ENCODE measurements at regions not wholly inside any gene's neighbourhood (a gene's known extent, or its start where the extent isn't known, plus 50 kb on each side); places are given as distances from the start of the nearest gene placed in this dataset.
"Not testable (repeated sequence)": the region's sequence is repeated elsewhere in the genome, so short reads cannot be mapped to it uniquely, and the experiment has no call there.

DNA sequence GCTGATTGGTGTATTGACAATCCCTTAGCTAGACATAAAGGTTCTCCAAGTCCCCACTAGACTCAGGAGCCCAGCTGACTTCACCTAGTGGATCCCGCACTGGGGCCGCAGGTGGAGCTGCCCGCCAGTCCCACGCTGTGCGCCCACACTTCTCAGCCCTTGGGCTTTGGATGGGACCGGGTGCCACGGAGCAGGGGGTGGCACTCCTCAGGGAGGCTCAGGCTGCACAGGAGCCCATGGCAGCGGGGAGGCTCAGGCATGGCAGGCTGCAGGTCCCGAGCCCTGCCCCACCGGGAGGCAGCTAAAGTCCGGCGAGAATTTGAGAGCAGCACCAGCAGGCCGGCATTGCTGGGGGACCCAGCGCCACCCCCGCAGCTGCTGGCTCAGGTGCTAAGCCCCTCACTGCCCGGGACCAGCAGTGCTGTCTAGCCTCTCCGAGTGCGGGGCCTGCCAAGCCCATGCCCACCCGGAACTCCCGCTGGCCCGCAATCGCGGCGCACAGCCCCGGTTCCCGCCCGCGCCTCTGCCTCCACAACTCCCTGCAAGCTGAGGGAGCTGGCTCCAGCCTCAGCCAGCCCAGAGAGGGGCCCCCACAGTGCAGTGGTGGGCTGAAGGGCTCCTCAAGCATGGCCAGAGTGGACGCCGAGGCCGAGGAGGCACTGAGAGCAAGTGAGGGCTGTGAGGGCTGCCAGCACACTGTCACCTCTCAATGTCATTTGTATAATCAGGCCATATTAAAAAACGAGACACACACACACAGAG is 437.2 kb downstream of the CSNK1G3 start:
- no peak for DNase-seq (ENCODE audit: low read depth)

DNA sequence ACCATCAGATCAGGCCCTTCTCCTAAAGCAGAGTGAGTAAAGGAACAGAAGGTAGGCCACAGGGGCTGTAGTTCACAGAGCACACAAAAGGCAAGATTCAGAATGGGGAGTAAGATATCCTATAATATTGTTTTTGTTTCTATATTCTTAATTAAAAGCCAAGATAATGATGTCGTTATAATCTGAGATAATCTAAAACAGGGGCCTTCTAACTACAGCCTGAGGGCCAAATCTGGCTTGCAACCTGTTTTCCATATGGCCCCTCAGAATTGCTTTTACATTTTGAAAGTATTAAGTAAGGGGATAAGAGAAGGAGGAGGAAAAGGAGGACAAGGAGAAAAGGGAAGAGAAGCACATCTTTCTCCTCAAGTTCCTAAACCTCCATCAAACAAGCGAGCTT is 435.8 kb downstream of the CSNK1G3 start:
- DNase-seq (ENCODE audit: low read depth) = no peak

DNA sequence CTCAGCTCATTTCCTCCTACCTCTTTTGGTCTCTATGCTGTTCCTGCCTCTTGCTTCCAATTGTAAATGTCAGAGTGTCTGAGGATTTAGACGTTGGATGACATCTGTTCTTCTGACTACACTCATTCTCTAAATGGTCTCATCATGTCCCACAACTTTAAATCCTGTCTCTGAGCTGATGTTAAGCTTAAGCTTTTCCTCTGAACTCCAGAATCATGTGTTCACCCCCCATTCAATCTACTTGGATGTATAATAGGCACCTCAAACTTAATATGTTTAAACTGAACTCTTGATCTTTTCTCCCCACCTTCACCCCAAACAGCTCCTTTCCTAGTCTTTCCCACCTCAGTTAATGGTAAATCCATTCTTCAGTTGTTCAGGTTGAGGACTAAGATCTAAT is 433.6 kb downstream of the CSNK1G3 start:
- DNase-seq (ENCODE audit: low read depth) = no peak

DNA sequence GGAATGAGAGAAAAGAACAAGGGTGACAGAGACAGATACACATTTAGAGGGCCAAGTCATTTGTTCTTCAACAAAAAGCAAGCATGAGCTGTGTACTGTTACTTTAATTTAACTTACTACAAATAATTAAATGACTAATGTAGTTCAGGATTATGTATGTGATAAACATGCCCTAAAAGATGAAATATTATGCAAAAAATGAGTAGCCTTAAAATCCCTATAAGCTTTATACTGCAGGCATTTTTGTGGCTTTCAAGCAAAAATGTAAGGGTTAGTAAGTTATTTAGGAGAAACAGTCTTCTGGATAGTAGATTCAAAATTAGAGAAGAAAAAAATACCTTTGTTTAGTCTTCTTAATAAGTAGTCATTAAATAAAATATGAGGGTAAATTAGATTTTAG is 431.2 kb downstream of the CSNK1G3 start:
- no peak for DNase-seq (ENCODE audit: low read depth)

DNA sequence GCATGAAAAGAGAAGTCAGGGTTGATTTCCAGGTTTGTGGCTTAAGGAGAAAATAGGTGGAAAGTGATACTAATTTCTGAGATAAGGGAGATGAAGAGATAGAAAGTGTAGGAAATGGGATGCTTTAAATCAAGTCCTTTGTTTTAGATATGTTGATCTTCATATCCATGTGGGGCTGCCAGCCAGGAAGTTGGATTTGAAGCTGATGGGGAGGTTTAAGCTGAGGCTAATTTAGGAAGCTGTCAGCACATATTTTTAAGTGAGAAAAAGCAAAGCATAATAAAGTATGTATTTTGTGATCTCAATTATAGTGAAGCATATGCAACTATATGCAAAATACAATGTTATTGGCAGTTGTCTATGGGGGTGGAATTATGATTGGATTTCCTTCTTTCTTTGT is 428.4 kb downstream of the CSNK1G3 start:
- DNase-seq (ENCODE audit: low read depth) = no peak

DNA sequence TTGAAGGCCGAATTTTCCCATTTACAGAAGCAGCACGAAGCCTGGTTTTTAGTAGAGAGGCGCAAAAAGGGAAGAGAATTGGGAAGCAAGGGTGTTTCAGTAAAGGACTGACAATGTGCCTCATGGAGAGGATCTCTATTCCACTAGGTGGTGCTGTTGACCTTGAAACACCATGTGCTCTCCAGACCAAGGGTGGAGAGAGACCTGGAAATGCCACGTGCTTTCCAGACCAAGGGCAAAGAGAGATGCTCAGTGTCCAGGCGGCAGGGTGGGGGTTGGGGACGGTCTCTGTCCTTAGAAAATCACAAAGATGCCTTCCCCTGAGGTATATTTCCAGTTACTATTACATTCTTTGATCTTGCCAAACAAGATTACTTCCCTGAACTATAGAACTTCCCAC is 425.3 kb downstream of the CSNK1G3 start:
- no peak for DNase-seq (ENCODE audit: low read depth)

DNA sequence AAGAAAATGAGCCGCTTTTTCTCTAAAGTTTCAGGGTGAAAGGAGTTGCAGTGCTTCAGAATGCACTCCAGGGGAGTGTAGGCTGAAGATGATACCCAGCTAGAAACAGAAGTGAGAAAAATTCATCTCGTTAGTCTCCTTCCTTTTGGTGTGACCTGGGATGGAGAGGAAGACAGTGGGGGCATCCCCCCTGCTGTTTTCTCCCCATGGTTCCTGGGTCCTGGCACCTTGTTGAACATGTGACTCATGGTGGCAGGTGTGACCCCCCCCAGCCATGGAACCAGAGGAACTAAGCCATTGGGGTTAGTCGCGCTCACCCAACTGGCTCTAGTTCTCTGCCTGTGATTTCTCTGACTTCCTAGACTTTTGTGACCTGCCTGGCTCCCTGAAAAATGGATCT is 424.6 kb downstream of the CSNK1G3 start:
- DNase-seq (ENCODE audit: low read depth) = no peak

DNA sequence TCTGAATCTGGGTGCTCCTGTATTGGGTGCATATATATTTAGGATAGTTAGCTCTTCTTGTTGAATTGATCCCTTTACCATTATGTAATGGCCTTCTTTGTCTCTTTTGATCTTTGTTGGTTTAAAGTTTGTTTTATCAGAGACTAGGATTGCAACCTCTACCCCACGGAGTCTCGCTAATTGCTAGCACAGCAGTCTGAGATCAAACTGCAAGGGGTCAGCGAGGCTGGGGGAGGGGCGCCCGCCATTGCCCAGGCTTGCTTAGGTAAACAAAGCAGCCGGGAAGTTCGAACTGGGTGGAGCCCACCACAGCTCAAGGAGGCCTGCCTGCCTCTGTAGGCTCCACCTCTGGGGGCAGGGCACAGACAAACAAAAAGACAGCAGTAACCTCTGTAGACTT is 421.8 kb downstream of the CSNK1G3 start:
- not testable (repeated sequence) for DNase-seq (ENCODE audit: low read depth)

DNA sequence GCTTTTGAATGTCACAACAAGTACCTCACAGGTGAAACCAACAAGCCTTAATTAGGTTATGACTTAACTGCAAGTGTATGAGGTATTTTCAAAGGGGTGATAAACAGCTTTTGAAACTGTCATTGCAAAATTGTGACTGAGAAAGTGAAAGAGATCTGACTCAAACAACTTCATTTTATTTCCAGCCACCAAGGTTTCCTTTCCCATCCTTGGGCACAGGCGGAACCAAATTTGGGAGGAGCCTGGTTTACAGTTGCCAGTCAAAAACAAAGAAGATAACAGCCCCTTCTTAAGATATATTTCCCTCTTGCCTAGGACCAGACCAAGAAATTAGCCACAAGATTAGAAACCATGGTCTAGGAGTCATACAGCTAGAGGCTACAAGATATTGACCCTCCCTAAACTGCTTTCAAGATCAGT is 417.1 kb downstream of the CSNK1G3 start:
- no peak for DNase-seq (ENCODE audit: low read depth)

DNA sequence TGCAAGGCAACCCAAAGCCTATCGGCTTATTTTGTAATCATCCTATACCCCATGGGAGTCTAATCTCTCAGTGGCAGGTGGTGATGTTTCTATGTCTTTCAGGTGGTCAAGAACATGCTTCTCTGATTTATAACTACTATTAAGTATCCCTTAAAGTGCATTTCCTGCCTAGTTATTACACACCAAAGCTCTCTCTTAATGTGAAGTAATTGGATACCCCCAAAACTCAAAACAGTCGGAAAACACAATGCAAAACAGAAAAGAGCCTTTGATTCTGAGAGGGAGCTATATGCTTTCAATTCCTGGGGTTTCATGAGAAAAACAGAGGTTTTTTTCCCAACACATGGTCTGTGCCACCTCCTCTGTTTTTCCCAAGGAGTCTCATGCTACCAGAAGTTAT is 416.4 kb downstream of the CSNK1G3 start:
- no peak for DNase-seq (ENCODE audit: low read depth)

DNA sequence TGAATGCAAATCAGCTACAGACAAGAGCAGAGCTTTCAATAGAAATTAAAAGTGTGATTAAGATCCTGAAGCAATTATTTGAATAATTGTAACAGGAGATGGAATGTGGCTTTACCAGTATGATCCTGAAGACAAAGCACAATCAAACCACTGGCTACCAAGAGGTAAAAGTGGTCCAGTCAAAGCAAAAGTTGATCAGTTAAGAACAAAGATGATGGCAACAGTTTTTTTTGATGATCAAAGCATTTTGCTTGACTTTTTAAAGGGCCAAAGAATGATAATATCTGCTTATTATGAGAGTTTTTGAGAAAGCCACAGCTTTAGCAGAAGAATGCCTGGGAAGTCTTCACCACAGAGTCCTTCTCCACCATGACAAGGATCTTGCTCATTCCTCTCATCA is 409.2 kb downstream of the CSNK1G3 start:
- no peak for DNase-seq (ENCODE audit: low read depth)

DNA sequence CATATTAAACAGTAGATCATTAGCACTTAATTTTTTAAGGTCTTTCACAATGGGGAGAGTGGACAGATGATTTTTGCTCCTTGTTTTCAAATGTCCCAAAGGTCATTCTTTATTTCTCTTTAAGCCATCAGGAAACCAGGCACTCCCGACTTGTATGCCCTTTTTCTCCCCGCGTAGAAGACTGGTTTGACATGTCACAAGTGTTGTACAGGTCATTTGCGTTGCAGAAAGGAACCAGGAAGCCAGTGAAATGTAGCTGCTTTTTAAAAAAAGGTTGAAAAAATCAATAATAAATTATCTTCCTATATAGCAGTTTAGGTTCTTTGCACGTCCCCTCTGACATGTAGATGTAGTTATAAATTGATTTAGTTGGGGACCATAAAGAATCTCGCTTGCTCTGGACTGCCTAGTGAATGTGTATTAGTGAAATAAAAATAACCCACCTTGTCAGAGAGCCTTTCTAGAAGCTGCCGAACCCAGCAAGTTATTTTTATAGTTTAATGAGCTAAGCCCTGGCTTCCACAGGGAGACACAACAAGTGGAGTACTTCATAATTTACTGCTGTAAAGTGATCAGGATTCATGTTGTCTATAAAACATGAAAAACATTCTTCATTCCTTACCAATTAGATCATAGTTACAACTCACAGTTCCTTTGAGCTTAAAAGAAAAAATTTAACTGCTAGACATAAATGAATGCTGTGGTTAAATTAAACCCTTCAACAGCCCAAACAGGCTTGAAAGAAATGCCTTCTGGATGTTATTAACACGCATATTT is 404.6 kb downstream of the CSNK1G3 start:
- no peak for DNase-seq (ENCODE audit: low read depth)

DNA sequence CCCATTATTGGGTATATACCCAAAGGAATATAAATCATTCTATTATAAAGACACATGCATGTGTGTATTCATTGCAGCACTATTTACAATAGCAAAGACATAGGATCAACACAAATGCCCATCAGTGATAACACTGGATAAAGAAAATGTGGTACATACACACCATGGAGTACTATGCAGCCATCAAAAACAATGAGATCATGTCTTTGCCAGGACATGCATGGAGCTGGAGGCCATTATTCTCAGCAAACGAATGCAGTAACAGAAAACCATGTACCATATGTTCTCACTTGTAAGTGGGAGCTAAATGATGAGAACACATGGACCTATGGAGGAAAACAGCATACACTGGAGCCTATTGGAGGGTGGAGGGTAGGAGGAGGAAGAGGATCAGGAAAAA is 402.4 kb downstream of the CSNK1G3 start:
- no peak for DNase-seq (ENCODE audit: low read depth)

DNA sequence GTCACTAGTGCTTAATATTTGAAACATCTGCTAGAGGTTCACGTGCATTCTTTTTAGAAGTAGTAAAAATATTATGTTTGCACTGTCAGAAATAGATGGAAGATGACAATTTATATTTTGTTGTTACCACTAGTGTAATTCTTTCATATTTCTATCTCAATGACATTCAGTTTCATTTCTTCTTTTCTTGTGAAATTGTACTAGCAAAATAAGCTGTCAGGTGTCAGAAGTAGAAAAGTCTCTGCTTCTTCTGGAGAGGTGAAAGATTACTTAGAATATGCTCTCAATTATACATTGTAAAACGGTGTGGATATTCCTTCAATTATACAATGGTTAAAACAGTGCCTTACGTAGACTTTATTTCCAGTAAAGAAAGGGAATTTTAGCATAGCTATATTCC is 395.4 kb downstream of the CSNK1G3 start:
- no peak for DNase-seq (ENCODE audit: low read depth)

DNA sequence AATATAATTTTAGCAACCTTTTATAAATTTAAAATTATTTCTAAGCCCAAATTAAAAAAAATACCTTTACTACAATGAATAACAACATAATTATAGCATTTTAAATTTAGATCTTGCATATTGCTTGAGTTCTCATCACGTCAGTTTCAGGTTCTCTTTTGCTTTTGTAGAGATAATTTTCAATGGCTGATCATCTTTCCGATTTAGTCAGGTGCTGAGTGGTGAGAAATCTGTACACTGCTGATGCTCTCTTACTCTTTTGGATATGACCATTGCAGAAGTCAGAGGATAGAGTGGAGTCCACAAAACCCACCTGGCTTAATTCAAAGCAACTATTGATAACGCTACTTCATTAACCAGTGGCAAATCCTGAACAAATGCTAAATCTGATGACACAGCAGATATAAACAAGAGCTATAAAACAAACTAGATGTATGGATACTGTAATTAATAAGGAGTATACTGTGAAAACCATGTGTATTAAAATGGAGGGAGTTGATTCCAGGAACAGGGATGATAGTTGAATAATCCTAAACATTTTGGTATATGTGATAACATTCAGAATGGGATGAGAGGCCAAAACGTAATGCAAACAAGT is 394.8 kb downstream of the CSNK1G3 start:
- DNase-seq (ENCODE audit: low read depth) = no peak

DNA sequence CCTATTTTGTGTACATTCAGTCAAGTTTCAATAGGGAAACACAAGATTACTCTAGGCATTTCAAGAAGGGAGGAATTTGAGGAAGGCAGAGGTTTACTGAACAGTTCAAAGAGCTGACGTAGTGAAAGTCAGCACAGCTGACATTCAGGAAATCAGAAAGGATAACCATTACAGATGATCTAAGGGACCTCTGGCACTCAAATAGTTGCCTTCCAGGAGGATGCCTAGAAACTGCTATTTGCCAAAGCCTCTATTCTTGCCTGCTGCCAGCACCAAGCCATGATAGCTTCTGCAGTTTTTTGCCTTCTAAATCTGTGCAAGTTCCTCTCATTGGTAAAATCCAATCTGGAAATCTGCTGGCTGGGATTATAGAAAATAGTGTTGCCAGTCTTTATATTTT is 373.1 kb downstream of the CSNK1G3 start:
- DNase-seq (ENCODE audit: low read depth) = no peak

DNA sequence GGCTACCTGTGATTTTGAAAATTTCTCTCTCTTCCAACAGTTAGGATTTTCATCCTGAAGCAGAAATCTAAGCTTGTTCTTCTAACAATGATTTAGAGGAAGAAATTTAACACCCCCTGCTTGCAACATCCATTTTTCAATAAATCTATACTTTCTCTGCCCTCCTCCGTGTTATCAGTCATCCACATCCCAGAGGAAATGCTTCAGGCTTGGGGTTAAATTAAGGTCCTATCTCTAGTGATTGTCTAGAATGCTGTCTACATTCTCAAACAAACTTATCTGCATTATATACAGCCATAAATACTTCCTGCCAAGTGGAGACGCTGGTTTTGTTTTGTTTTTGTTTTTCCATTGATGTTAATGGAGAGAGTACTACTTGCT is 371.0 kb downstream of the CSNK1G3 start:
- DNase-seq (ENCODE audit: low read depth) = no peak

DNA sequence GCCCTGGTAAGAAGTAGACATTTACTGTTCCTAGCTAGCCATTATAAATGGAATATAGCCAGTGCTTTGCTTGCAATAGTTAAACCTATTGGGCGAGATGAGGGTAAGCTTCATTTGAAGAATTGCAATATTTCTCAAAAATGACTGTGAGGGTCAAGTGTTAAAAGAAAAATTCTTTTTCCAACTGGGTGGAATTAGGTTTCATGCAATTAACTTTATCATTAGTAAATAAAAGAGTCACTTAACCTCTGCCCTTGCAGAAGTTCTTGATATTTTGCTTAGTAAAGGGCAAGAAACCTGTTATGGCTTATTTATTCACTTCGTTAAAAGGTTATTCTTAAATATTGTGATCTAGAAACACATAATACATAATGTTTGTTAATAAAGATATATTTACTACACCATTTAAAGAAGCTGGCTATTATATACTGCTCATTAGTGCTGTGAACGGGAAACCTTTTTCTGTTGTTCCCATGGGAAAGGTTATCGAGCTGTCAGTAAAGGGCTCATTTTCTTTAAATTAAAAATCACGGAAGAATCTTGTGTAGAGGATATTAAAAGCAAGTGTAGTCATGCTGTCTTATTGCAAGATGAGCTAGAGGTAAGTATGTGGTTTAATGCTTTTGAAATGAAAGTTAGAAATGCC is 370.5 kb downstream of the CSNK1G3 start:
- DNase-seq (ENCODE audit: low read depth) = no peak

DNA sequence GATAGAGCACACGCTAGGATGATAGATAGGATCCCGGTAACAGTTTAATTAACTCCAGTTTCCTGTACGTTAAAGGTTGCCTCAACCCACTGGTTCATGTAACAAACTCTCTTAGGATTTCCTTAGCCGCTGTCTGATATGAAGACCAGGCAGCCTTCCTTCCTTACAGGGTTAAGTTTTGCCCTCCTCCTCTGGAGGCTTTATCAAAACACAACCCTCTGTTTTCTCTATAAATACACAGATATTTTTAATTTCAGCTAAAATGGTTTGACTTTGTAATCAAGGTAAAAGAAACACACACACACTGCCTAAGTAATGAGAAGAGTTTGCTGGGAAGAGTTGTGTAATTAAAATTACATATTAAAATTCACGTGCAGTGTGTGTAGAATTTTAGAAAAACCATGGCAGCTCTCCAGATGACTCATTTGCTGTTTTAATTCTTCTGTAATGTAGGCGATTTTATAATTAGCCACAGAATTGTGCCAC is 369.8 kb downstream of the CSNK1G3 start:
- no peak for DNase-seq (ENCODE audit: low read depth)

DNA sequence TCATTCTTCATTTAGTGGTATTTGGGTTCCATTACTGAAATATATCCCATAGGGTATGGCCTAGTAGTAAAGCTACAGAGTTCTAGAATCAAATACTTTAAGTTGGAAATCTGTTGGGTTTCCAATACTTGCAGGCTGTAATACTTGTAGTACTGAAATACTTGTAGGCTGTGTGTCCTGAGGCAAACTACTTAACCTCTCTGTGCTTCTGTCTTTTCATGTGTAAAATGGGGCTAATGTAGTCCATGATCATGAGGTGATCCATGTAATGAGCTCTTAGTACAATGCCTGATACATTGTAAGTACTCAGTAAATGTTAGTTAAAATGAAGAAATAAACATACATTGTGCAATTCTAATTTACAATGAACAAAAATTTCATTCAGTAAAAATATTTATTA is 368.9 kb downstream of the CSNK1G3 start:
- no peak for DNase-seq (ENCODE audit: low read depth)

DNA sequence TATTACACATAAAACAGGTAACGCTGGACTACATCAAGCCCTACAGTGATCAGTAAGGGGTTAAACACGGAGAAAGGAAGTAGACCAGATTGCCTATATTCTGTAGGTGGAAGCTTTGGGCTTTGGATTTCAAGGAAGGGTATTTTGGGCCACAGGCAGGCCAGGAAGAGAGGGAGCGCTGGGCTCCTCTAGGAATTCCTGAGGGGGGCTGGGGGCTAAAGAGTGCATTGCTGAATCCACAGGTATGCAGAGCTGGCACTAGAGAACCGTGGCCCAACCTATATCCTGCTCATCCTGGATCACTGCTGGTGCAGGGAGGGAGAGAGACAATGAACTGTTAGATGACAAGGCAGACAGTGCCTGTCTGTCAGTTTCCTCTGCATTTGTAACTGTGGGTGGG is 367.1 kb downstream of the CSNK1G3 start:
- no peak for DNase-seq (ENCODE audit: low read depth)

DNA sequence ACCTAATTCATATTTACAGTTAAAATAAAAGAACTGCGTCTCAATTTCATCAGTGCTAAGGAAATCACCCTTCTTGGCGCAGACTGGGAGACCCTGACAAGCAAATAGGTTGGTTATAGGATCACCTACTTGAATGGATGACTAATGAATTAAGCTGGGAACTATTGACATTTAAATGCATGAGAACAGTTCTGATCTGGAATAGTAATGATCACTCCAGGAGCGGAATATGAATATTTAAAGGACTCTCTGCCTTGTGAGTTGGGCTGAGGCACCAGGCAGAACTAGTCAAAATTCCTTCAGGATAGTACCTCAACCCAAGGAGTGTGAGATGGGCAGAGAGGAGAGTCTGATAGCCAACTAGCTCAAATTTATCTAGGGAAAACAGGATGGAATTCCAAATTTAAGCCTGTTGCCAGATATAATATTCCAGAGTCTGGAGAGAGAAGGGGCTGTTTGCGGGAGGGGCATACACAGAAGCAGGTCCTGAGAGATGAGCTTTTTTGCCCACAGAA is 364.4 kb downstream of the CSNK1G3 start:
- DNase-seq (ENCODE audit: low read depth) = no peak

Data from T follicular helper cell (primary cell).